DOHH2 (cell line): ENCODE measurements at regions not wholly inside any gene's neighbourhood (a gene's known extent, or its start where the extent isn't known, plus 50 kb on each side); places are given as distances from the start of the nearest gene placed in this dataset.

Source experiments
- EZH2phosphoT487 ChIP-seq: fragments of 200-600 bp; sonication (generic); IDR thresholded peaks from 2 replicates; pipeline ENCODE4 v1.6.1; 2017; ENCODE audit warnings: borderline replicate concordance, mild to moderate bottlenecking, antibody characterized with exemption, low read length, moderate library complexity, mixed read lengths
- TF ChIP-seq, protein P1 (sequence below): fragments of 200-600 bp; sonication (generic); IDR thresholded peaks from one replicate; pipeline ENCODE4 v1.5.1; 2014; ENCODE audit warnings: antibody characterized with exemption, mild to moderate bottlenecking, low read depth, low read length; ENCODE audit not compliant: poor library complexity, severe bottlenecking

DNA sequence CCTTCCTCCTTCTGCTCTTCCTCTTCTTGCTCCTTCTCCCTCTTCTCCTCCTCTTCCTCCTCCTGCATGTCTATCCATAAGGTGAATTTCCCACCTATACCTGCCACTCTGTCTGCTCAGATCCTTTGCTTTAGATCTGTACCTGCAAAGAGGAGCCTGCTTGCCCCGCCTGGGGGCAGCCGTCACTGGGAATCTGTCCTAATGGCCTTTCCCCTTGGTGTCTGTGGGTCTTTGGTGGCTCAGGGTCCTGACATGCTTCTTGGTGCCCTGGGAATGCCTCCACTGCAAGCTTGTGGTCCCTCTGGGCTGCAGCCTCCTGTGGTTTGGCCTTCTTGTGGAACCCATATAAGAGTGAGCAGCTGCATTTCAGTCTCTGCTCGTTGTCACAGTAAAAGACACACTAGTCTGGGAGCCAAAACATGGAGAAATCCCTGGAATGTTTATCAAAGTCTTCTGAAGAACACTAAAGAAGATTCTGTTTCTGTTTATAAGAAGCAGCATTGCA is 79.5 kb upstream of the CSF3R start:
- TF ChIP-seq, protein P1, sequence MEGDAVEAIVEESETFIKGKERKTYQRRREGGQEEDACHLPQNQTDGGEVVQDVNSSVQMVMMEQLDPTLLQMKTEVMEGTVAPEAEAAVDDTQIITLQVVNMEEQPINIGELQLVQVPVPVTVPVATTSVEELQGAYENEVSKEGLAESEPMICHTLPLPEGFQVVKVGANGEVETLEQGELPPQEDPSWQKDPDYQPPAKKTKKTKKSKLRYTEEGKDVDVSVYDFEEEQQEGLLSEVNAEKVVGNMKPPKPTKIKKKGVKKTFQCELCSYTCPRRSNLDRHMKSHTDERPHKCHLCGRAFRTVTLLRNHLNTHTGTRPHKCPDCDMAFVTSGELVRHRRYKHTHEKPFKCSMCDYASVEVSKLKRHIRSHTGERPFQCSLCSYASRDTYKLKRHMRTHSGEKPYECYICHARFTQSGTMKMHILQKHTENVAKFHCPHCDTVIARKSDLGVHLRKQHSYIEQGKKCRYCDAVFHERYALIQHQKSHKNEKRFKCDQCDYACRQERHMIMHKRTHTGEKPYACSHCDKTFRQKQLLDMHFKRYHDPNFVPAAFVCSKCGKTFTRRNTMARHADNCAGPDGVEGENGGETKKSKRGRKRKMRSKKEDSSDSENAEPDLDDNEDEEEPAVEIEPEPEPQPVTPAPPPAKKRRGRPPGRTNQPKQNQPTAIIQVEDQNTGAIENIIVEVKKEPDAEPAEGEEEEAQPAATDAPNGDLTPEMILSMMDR, result no peak
- TF ChIP-seq EZH2phosphoT487, result no peak
